ENCODE measurements at regions not wholly inside any gene's neighbourhood (a gene's known extent, or its start where the extent isn't known, plus 50 kb on each side); places are given as distances from the start of the nearest gene placed in this dataset.

- no peak for TF ChIP-seq CTCF (IDR thresholded peaks at IDR 0.05)
- TF ChIP-seq POLR2A (IDR thresholded peaks at IDR 0.05) = no peak
- no peak for TF ChIP-seq POLR2AphosphoS5 (IDR thresholded peaks at IDR 0.05)
Measured at GRCh38 chr10:62617652-62618051, 186.9 kb upstream of the ADO start.
